Activated gamma-delta T cell treated with Interleukin-2 at 50 U/mL for 16 hours (primary cell): ENCODE measurements at regions not wholly inside any gene's neighbourhood (a gene's known extent, or its start where the extent isn't known, plus 50 kb on each side); places are given as distances from the start of the nearest gene placed in this dataset.
"Not testable (repeated sequence)": the region's sequence is repeated elsewhere in the genome, so short reads cannot be mapped to it uniquely, and the experiment has no call there.

ENCODE experiments used
- DNase-seq: peaks from one replicate; pipeline ENCODE4 v3.0.0-alpha.2; 2020

DNA sequence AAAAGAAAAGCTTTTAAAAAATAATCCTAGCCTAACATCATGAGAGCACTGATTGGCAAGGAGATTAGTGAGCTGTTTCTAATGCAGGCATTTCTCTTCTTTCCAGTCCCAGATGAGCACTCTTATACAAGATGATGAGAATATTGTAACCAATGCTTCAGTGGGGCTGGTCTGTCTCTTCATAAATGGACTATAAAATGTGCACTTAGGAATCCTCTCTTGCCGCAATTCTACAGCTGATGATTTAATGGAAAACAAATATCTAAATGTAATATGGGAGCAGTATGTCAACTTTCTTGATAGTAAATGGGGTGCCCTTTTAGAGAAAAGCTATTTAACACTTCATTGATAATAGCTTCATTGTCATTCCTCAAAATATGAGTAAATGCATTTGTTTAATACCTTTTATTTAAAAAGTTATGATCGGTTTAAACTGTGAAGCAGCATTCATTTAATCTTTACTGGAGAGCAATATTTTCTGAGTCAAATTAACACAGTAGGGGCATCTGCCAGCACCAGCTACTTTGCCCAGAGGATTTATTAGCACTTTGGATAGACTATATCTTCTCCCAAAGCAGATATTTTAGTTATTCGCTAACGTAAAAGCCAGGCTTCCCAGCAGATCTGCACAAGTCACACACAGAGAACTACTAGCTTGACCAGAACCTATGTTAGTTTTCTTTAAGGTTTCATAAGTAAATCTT is 985.9 kb downstream of the DIPK2A start:
- DNase-seq, result no peak

DNA sequence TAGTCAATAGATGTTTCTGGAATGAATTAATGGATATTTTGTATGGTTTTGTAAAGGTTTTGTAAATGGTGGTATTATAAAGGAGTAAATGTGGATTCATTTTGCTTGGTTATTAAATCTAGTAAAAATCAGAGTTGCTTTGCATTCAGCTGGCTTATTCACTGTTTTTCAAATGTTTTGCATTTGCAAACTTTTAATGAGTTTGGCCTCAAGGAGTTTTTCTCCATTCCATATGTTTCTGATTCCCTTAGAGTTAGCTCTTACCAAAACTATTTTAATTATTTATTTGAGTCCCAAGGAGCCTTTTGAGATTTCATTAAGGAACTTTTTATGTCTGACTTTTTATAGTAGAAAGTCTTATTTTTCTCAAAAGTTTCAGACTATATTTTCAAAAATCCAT is 992.2 kb downstream of the DIPK2A start:
- DNase-seq, result no peak

DNA sequence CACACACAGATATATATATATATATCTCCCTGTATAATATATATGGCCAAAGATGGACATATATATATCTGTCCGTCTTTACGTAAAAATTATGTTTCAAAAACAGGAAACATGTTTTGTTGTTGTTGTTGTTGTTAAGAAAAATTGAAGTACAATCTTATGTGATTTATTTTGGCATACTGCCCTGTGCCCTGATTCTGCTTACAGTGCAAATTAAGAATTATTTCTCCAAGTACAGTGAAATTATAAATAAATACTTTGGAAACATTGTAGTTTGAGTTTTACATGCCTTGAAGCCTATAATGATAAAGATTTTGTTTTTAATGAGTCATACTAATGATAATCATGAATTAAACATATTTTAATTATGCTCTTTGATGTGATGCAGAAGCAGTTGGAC is 994.9 kb downstream of the DIPK2A start:
- DNase-seq, result no peak

DNA sequence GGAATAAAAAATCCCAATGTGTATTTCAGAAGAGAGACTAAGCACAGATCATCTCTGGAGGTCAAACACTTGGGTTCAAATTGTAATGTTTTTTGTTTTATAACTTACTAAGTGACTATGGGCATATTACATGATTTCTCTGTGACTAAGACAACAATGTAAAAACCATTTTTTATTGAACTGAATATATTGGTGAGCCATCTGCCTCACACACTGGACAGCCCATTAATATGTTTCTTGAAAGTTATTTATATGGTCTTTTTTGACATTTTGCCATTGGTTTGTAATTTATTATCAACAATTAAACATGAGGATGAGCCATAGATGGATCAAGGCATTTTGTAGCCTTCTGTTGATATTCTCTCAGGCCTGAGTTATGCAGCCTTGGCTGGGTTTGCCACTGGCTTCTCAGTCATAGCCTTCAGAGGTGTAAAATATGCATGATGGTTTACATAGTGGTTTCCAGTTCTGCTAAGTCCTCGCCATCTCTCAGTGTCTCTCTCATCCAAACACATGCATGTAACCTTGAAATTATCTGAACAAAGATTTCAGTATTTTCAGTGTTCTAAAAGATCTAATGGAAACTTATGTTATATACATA is 997.2 kb downstream of the DIPK2A start:
- no peak for DNase-seq

DNA sequence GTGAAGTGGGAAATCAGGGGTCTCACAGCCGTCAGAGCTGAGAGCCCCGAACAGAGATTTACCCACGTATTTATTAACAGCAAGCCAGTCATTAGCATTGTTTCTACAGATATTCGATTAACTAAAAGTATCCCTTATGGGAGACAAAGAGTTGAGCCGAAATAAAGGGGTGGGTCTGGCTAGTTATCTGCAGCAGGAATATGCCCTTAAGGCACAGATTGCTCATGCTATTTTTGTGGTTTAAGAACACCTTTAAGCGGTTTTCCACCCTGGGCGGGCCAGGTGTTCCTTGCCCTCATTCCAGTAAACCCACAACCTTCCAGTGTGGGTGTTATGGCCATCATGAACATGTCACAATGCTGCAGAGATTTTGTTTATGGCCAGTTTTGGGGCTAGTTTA is 1012.9 kb downstream of the DIPK2A start:
- DNase-seq, result not testable (repeated sequence)

DNA sequence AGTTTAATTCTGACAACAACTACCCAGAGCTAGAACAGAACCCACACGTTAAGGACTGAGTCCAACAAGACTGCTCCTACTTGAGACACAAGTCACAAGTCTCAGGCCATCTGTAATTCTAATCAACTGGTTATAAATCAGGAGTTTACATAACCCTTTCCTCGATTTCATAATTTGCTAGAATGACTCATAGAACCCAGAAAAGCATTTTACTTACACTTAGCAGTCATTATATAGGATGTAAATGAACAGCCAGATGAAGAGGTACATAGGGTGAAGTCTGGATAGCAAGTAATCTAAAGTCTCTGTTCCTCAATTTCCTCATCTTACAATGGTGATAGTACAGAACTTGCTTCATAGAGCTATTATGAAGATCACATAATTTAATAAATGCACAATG is 1018.2 kb downstream of the DIPK2A start:
- no peak for DNase-seq

DNA sequence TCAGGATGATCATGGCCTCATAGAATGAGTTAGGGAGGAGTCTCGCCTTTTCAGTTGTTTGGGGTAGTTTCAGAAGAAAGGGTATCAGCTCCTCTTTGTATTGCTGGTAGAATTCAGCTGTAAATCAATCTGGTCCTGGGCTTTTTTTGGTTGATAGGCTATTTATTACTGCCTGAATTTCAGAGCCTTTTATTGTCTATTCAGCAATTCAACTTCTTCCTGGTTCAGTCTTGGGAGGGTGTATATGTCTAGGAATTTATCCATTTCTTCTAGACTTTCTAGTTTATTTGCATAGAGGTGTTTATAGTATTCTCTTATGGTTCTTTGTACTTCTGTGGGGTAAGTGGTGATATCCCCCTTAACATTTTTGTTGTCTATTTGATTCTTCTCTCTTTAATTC is 1024.2 kb downstream of the DIPK2A start:
- no peak for DNase-seq

DNA sequence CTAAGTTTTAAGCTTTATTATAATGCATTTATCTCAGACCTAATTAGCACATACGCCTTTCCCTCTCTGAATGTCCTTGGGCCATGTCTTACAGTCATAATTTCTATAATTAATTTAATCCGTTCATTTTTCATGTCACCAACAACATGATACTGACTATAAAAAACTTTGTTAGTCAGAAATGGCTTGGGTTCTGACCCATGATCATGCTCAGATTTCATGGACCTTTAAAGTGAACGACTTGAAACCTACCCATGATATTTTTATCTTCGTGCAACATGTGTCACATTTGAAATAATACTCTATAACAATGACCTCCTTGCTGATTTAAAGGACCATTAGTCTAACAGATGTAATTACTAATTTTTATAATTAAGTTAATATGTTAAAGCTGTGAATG is 1033.8 kb downstream of the DIPK2A start:
- no peak for DNase-seq

DNA sequence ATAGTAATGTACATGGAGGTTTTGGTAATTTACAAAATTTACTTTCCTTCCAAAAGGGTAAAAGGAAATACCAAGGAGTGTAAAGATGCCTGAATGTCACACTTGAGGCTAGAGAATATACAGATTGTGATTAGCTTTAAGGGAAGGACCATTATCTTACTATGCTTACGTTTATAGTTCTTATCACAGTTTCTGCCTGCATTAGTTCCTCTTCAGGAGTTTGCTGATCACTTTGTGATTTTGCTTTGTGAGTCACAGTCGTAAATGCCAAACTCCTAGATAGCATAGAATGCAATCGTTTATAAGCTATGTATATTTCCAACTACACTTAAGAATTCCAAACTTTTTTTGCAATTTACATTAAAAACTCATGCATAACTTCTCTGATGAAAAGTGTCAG is 1034.6 kb downstream of the DIPK2A start:
- DNase-seq, result no peak

DNA sequence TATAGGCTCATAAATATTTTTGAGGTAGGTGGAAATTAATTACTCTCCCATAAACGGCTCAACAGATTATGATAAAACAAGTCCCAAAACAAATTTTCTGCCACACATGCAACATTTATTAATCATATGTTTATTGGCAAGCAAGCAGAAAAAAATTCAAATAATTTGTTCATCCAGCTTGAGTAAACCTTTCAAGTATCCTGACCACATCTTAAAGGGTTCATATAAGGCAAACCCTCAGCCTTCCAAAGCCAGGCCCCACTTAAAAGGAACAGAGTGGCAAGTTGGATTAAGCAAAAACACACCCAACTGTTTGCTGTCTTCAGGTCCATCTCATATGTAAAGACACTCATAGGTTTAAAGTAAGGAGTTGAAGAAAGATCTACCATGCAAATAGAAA is 1042.3 kb downstream of the DIPK2A start:
- no peak for DNase-seq

DNA sequence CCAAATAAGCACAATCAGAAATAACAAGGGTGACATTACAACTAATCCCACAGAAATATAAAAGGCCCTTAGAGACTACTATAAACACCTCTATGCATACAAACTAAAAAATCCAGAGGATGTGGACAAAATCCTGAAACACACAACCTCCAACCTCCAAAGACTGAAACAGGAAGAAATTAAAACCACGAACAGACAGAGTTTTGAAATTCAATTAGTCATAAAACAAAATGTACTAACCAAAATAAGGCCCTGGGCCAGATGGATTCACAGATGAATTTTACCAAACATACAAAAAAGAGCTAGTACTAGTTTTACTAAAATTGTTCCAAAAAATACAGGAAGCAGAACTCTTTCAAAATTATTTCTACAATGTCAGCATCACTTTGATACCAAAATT is 1043.6 kb downstream of the DIPK2A start:
- DNase-seq, result no peak

DNA sequence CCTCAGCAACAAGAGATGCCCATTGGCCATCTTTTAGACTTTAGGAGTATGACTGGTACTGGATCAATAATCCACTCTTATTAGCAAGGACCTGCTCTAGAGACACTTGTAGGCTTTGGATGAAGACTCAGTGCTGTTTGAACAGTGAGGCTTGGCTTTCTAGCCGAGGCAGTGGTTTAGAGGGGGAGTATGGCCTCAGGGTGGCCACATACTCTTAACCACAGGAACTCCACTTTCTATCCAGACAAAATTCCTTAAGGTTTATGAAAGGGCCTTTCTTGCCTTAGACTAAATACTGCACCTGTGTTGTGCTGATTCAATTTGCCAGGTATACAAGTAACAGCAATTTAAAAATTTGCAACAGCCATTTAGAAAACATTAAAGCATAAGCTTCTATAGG is 1046.3 kb downstream of the DIPK2A start:
- DNase-seq, result no peak

DNA sequence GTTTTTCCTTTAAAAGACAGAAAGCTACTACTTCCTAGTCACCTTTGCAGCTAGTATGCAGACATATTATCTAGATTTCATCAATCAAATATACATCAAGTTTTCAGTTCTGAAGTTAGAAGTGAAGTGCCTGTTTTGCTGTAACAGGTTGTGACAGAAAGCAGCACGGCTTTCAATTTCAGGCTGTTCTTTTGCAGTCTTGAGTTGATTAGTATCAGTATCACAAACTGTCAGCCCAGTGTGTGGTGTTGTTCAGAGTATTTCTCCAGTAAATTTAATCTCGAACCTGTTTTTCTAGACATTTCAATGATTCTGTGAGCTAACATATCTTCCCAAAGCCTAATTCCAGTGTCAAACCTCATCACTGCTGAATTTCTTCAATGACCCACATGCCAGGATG is 1050.8 kb downstream of the DIPK2A start:
- DNase-seq, result no peak

DNA sequence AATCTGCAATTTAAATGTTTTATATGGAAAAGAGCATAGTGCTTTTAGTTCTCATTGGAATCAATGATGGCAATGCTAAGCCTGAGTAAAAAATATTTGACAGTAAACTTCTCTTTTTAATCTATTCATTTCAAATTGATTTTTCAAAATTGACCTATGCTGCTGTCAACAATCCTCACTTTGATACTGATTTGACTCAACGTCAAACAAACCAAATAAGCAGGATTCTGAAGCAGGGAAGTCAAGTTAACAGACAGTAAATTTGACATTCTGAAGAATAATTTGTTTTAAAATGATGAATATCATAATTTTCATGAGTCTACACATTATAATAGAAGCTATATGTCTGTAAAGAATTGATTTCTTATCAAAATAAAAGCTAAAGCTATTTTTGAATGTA is 1053.1 kb downstream of the DIPK2A start:
- no peak for DNase-seq

DNA sequence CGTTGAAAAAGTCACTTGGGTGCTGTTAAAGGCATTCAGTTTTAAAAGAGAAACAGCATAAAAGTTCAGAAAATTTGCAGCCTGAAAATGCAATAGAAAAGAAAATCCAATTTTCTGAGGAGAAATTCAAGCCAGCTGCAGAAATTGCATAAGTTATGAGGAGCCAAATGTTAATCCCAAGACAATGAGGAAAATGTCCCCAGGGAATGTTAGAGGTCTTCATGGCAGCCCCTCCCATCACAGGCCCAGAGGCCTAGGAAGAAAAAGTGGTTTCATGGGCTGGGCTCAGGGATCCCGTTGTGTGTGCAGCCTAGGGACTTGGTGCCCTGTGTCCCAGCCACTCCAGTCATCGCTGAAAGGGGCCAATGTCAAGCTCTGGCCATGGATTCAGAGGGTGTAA is 1055.6 kb downstream of the DIPK2A start:
- DNase-seq, result not testable (repeated sequence)

DNA sequence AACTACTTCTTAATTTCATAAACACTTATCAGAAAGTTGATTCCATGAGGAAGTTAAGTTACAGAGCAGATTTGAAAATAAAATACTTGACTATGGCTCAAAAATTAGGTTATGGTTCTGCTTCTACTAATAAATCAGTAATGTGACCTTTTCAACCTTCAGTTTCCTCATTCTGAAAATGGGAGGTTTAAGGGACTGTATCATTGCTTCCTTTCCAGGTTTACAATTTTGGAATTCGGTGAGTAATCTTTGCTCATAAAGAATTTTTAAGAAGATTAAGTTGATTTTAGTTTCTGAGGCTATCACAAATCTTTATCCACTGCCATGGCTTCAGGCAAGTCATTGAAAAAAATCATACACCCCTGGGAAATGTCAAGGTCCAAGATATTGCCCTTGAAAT is 1061.2 kb downstream of the DIPK2A start:
- DNase-seq, result no peak

DNA sequence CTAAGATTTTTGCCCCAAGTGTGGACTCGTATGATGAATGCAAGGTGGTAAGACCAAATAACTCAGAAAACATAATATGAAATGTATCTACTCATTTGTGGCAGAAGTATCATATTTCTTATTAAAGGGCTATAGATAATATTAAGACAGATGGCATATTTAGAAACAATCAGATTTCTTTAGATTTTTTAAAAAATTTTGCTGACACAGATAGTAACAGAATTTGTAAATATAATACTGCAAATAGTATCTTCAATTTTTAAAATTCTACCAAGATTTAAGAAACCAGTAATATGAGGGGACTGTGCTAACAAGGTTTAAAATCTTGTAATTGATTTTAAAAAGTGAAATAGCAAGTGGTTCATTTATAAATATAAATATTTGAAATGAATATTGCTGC is 1064.1 kb downstream of the DIPK2A start:
- no peak for DNase-seq

DNA sequence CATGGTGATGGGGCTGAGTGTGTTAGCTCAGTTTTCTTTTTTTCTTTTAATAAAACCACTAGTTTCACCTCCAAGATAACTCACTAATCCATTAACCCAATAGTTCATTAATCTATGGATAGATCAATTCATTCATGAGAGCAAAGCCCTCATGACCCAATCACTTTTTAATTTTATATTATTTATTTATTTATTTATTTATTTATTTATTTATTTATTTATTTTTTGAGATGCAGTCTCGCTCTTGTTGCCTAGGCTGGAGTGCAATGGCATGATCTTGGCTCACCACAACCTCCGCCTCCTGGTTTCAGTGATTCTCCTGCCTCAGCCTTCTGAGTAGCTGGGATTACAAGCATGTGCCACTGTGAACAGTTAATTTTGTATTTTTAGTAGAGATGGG is 1082.4 kb downstream of the DIPK2A start:
- DNase-seq, result not testable (repeated sequence)

DNA sequence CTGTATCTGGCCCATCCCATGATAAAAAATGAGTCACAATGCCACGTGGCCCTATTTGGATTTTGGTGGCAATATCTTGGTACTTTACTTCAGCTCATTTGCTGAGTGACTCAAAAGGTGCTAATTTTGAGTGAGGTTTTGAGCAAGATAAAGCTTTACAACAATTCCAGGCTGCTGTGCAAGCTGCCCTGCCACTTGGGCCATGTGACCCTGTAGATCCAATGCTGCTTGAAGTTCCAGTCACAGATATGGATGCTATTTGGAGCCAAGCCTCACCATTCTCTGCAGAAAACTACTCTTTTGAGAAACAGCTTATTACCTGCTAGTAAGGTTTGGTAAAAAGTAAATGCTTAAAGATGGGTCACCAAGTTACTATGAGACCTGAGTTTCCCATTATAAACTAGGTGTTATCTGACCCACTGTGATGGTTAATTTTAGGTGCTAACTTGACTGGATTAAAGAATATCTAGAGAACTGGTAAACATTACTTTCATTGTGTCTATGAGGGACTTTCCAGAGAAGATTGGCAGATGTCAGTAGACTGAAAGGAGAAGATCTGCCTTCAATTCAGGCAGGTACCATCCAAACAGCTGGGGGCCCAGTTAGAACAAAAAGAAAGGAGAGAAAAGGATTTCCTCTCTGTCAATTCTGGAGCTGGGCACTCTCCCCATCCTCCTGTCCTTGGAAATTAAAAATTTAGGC is 1083.9 kb downstream of the DIPK2A start:
- no peak for DNase-seq

DNA sequence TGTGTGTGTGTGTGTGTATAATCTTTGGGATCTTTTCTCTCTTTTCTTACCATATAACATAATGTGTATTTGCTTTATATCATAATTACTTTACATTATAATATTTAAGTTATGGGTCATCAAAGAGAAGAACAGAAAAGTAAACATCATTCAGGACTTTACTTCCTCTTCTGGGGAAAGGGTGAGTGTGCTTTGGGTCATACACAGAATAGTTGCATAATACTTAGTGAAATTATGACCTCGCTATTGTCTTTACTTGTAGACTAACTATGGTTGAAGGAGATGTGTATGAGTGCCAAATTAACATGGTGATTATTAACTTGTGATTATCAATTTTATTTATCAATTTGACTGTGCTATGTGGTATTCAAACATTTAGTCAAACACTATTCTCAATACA is 1086.9 kb downstream of the DIPK2A start:
- no peak for DNase-seq

DNA sequence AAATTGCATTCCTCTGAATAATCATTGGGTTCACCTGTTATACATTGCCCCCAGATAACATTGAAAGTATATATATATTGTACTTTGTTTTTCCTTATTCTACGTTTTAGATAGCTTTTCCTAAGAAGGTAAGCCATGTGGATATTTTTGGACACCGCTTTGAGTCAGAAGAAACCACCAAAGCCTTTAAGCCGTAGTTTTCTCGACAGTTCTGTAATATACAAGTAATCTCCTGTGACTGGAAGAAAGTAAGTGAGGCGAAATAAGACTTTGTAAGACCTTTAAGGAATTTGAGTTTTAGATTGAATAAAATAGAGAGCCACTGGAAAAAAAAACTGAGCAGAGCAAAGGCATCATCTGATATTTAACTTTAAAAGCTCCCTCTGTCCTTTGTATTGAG is 1092.0 kb downstream of the DIPK2A start:
- no peak for DNase-seq

DNA sequence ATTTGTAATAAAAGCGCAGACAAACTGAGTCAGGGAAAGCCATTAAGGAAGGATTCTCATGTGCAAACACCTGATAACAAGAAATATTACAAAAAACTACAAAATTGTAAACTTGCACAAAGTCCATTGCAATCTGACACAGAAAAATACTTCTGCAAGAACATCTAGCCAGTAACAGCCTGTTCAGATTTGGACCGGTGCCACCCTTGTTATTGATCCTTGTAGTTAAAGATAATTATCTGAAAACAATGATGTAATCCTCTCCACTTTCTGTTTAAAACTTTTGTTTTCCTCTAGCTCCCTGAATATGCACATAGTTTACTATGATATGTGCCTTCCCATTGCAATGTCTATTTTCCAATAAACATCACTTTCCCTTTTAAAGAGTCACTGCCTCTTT is 1090.2 kb downstream of the PLOD2 start:
- DNase-seq, result no peak

DNA sequence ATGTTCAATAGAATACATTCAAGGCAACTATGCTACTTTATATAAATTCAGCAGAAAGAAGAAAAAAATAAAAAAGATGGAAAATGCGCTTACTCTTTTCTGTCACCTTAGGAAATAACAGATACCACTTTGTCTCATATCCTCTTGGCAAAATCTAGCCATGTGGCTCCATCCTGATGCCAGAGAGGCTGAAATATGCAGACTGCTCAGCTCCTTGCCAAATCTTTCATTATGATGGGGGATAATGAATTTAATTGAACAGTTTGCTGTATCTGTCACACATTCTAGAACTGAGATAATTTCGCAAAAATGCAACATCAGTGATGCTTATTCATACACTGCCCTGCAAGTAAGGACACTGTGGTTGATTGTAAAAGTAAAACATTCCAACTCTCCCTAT is 1081.5 kb downstream of the PLOD2 start:
- no peak for DNase-seq

DNA sequence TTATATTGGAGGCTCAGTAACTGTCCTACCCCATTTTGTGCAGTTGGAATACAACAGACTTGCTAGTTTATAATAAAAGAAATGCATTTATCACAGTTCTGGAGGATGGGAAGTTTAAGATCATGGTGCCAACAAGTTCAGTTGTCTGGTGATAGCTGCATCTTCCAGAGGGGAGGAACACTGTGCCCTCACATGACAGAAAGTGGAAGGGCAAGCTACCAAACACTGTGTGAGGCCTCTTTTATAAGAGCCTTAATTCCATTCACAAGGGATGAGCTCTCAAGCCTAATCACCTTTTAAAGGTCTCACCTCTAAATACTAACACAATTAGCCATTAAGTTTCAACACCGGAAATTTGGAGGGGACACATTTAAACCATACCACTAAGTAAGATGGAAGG is 1073.9 kb downstream of the PLOD2 start:
- DNase-seq, result no peak

DNA sequence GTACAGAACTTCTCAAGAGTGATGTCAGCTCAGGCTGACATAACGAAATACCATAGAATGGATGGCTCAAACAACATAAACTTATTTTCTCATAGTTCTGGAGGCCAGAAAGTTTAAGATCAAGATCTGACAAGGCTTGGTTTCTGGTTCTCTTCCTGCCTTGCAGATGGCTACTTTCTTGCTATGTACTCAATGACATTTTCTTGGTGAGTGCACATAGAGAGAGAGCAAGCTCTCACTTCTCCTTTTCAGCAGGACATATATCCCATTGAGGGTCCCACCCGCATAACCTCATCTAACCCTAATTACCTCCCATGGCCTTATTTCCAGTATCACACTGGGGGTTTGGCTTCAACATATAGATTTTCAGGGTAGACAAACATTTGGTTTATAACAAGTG is 1072.1 kb downstream of the PLOD2 start:
- no peak for DNase-seq
